ENCODE measurements at regions not wholly inside any gene's neighbourhood (a gene's known extent, or its start where the extent isn't known, plus 50 kb on each side); places are given as distances from the start of the nearest gene placed in this dataset.

GRCh38 chr22:27697888-27698287, 103.7 kb downstream of the MN1 start:
- Histone ChIP-seq H3K4me1 (ENCODE audit: control insufficient read depth, extremely low read depth, insufficient read depth, low read length) (no peaks in the 10 kb centered on the region), H3K27ac (ENCODE audit: control insufficient read depth, insufficient read depth, low read length) (no peak overlapping the region), H3K4me2 (ENCODE audit: control insufficient read depth, extremely low read depth, insufficient read depth, low read depth, low read length) (no peak overlapping the region), H3K4me3 (ENCODE audit: control insufficient read depth in 2 of 3, extremely low read depth in 1 of 3, insufficient read depth in 2 of 3, low read depth in 1 of 3, low read length in 3 of 3) (no peak overlapping the region), H4K20me1 (ENCODE audit: control insufficient read depth, extremely low read depth, insufficient read depth, low read length) (no peaks in the 10 kb centered on the region), H3K9ac (ENCODE audit: control insufficient read depth, extremely low read depth, insufficient read depth, low read length) (no peak overlapping the region), H3K79me2 (ENCODE audit: control insufficient read depth, insufficient read depth, low read length) (no peaks in the 10 kb centered on the region), H2AFZ (ENCODE audit: control insufficient read depth, low read length) (no peak overlapping the region), H3K9me3 (ENCODE audit: control insufficient read depth, low read depth, low read length) (no peaks in the 10 kb centered on the region), H3K36me3 (ENCODE audit: control insufficient read depth in 2 of 2, extremely low read depth in 1 of 2, insufficient read depth in 2 of 2, low read length in 2 of 2) (no peaks in the 10 kb centered on the region), H3K27me3 (ENCODE audit: control insufficient read depth, extremely low read depth, insufficient read depth, low read length) (no peaks in the 10 kb centered on the region), H3K9me1 (ENCODE audit: control insufficient read depth, extremely low read depth, insufficient read depth, low read length) (no peaks in the 10 kb centered on the region)
- DNase-seq (ENCODE audit: low read depth, low spot score), result no peak
- dilution Hi-C loops (cut with MboI; ENCODE audit: extremely low pct_ligation_motif_present, low sequenced_read_pairs), result no loop called here
- no peak for FAIRE-seq
- TF ChIP-seq, protein P1, sequence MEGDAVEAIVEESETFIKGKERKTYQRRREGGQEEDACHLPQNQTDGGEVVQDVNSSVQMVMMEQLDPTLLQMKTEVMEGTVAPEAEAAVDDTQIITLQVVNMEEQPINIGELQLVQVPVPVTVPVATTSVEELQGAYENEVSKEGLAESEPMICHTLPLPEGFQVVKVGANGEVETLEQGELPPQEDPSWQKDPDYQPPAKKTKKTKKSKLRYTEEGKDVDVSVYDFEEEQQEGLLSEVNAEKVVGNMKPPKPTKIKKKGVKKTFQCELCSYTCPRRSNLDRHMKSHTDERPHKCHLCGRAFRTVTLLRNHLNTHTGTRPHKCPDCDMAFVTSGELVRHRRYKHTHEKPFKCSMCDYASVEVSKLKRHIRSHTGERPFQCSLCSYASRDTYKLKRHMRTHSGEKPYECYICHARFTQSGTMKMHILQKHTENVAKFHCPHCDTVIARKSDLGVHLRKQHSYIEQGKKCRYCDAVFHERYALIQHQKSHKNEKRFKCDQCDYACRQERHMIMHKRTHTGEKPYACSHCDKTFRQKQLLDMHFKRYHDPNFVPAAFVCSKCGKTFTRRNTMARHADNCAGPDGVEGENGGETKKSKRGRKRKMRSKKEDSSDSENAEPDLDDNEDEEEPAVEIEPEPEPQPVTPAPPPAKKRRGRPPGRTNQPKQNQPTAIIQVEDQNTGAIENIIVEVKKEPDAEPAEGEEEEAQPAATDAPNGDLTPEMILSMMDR (optimal IDR thresholded peaks at IDR 0.05 in 1 of 3, IDR thresholded peaks at IDR 0.05 in 1 of 3, conservative IDR thresholded peaks at IDR 0.05 in 1 of 3; ENCODE audit: extremely low read depth in 1 of 3, insufficient read depth in 2 of 3, low read length in 3 of 3), result no peak
- TF ChIP-seq EZH2 (IDR thresholded peaks at IDR 0.05; ENCODE audit: low read length), result no peak

Small RNAs in the stretch of these regions (small RNA-seq; reads per million reads assigned to genes)
- gene RNU6-1066P (ENCODE audit: insufficient read length in 3 of 3, low read depth in 3 of 3, low replicate concordance in 1 of 3), result 0 reads per million in 3 experiments

Data from keratinocyte (primary cell).